GM21786 (cell line): ENCODE measurements at regions not wholly inside any gene's neighbourhood (a gene's known extent, or its start where the extent isn't known, plus 50 kb on each side); places are given as distances from the start of the nearest gene placed in this dataset.

ENCODE experiments used
- ATAC-seq: cut with Tn5 transposase; IDR thresholded peaks from one replicate; pipeline ENCODE4 v1.9.1; 2021; ENCODE audit not compliant: unreplicated experiment

DNA sequence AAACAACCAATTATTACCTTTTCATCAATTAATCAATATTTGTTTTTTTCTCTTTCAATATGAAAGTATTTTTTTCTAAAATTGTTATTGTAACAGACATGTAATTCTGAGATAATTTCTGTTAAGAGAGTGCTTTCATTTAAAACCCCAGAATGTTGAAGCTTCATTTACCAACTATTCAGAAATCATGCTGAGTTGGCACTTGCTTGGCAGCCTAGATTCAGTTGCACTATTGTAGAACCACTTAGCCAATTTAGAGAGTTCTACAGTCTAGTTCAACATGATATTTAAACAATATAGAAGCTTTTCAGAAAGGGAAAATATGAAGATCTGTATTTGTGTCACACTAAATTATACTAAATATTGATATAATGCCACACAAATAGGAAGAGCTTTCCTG, 56.1 kb upstream of the NKAIN2 start:
- ATAC-seq = no peak

DNA sequence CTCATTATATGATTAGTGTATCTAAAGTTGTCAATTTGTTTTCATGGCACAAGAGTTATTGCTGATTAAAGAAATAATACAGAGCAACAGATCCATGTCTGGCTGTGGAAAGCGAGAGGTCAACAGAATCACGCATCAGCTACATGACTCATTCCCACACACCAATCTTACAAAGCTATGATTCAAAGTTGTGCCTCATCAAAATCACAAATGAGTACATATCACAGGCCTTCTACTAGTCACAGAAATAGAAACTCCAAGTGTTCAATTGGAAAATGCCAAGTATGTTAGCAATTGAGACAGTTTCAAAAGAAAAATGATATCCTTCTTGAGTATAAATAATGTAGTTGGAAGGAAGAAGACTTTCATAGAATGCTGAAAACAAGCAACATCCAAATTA, 57.8 kb upstream of the NKAIN2 start:
- ATAC-seq = no peak

- no peak for ATAC-seq
These were observed 58.8 kb upstream of the NKAIN2 start for GRCh38 chr6:123744840-123745239.

- no peak for ATAC-seq
These were observed 61.0 kb upstream of the NKAIN2 start for GRCh38 chr6:123742626-123743025.

GRCh38 chr6:123733180-123733579, 70.5 kb upstream of the NKAIN2 start:
- no peak for ATAC-seq

GRCh38 chr6:123716506-123716905, 79.8 kb upstream of the TRDN start:
- ATAC-seq = no peak

GRCh38 chr6:123715006-123715863, 78.5 kb upstream of the TRDN start:
- ATAC-seq = peak; percentile 78

DNA sequence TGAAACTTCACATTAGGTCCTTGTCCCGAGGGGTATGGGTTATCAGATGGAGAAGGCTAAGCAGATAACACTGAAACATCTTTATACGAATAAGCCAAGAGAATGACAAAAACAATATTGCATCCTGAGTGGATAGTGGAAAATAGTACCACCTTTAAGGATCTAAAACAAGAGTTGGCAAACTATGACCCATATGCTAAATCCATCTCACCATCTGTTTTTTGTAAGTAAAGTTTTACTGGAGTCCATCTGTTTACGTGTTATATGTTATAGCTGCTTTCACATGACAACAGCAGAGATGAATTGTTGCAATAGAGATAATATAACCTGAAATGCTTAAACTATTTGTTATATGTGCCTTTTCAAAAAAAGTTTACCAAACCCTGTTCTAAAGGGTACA, 76.1 kb upstream of the TRDN start:
- ATAC-seq = no peak

DNA sequence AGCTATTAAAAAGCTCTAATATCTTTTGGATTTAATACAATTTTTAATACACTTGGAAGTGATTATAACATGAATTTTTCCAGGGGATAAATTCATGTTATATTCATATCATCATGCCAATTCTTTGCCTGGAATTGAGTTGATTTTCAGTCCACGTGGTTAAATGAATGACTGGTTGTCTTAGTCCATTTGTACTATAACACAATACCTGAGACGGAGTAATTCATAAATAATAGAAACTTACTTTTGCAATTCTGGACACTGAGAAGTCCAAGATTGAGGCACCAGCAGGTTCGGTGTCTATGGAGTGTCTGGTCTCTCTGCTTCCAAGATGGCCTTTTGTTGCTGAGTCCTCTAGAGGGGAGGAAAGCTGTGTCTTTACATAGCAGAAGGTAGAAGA, 66.2 kb upstream of the TRDN start:
- no peak for ATAC-seq

DNA sequence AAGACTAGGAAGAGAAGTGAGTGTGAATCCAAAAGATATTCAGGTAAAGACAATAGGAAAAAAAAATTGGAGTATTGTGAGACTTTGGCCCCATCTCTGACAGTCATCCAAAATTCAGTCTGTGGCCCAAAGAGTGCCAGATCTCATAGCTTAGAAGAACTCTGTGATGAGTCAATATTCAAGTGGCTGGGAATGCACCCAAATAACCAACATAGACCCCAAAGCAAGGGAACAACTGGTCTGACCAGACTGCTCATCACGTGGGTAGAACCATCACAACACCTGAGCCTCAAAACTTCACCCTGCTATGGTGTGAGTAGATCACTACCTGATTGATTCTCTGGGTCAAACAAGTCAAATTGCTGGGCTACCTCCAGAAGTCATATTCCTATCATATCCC, 51.1 kb upstream of the TRDN start:
- ATAC-seq = no peak
